SK-N-MC (cell line): ENCODE measurements at regions not wholly inside any gene's neighbourhood (a gene's known extent, or its start where the extent isn't known, plus 50 kb on each side); places are given as distances from the start of the nearest gene placed in this dataset.

Experiments
- DNase-seq: peaks from one replicate; pipeline ENCODE4 v3.0.0-alpha.2; 2011; ENCODE audit warnings: low read depth, low spot score
- H3K27ac ChIP-seq: fragments of 200-600 bp; sonication (generic); 2 replicates; pipeline ENCODE4 v1.5.1; 2016; ENCODE audit warnings: mixed run types
- H3K36me3 ChIP-seq: fragments of 200-600 bp; sonication (generic); 2 replicates; pipeline ENCODE4 v1.6.1; 2017; ENCODE audit warnings: antibody characterized with exemption, low read length, mixed read lengths; ENCODE audit not compliant: insufficient read depth
- H3K4me3 ChIP-seq: fragments of 200-600 bp; sonication (generic); 2 replicates; pipeline ENCODE4 v1.5.1; 2016
- H3K9ac ChIP-seq: fragments of 200-600 bp; sonication (generic); 2 replicates; pipeline ENCODE4 v1.8.0; 2017; ENCODE audit warnings: mixed run types, mixed read lengths; ENCODE audit not compliant: insufficient read length
- H3K9me3 ChIP-seq: fragments of 200-600 bp; sonication (generic); 2 replicates; pipeline ENCODE4 v1.6.1; 2017; ENCODE audit warnings: low read depth, mild to moderate bottlenecking, antibody characterized with exemption, low read length, moderate library complexity, mixed read lengths
- EZH2 ChIP-seq: fragments of 200-600 bp; sonication (generic); IDR thresholded peaks from one replicate; pipeline ENCODE4 v1.6.1; 2017; ENCODE audit warnings: antibody characterized with exemption
- FOXP2 ChIP-seq: optimal IDR thresholded peaks from 2 replicates; pipeline ENCODE3; 2011; ENCODE audit warnings: mild to moderate bottlenecking, moderate library complexity; ENCODE audit not compliant: insufficient read depth; ENCODE audit errors: extremely low read length, control extremely low read depth
- POLR2AphosphoS5 ChIP-seq: IDR thresholded peaks from 2 replicates; pipeline ENCODE4 v1.6.1; 2012; ENCODE audit warnings: mild to moderate bottlenecking, low read depth, low read length, borderline replicate concordance

DNA sequence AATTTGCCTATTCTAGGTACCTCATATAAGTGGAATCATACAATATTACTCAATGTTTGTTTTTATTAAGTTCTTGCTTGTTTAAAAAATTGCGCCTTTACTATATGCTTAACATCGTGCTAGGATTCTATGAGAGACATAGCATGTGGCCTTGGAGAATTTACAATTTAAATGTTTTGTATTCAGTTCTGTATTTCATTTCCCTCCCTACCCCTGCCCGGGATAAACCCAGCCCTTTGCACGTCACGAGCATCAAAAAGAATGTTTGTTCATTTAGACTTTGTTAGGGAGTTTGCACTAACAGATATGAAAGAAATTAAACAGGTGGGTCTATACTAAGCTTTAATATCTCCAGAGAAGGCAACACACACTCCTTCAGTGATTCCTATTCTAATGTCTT is 75.7 kb downstream of the C18orf54 start:
- TF ChIP-seq FOXP2: no peak
- no peak for TF ChIP-seq POLR2AphosphoS5
- no peak for TF ChIP-seq EZH2
- H3K36me3 ChIP-seq: no peaks in the 10 kb centered on the region
- H3K4me3 ChIP-seq: no peak overlapping the region
- H3K9ac ChIP-seq: no peak overlapping the region
- H3K9me3 ChIP-seq: no peaks in the 10 kb centered on the region
- DNase-seq: no peak
- no peak overlapping the region for H3K27ac ChIP-seq

DNA sequence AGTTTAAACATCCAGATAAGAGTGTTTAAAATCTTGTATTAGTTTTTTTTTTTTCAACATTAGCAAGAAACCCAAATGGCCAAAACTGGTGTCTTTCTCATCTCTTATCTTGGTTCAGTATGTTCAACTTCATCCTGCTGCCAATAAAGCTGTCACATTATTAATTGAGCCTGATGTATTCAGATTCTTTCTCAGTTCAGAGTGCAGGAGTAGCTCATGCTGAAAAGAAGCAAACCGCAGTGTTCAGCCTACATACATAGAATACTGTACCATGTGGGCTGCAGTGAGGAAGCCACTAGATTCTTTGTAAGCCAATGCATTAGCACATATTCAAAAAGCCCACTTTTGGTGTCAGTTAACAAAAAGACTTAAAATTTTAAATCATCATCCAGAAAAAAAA is 76.2 kb downstream of the C18orf54 start:
- no peak overlapping the region for H3K27ac ChIP-seq
- no peak for TF ChIP-seq FOXP2
- DNase-seq: no peak

GRCh38 chr18:54434453-54434852 is 76.7 kb downstream of the C18orf54 start:
- H3K4me3 ChIP-seq: no peak overlapping the region
- H3K36me3 ChIP-seq: no peaks in the 10 kb centered on the region
- no peaks in the 10 kb centered on the region for H3K9me3 ChIP-seq
- H3K9ac ChIP-seq: no peak overlapping the region
- no peak overlapping the region for H3K27ac ChIP-seq
- no peak for TF ChIP-seq EZH2
- TF ChIP-seq FOXP2: no peak
- TF ChIP-seq POLR2AphosphoS5: no peak
- DNase-seq: no peak

More for the DNA sequence above, 76.2 kb downstream of the C18orf54 start:
- Histone ChIP-seq H3K4me3 (no peak overlapping the region), H3K36me3 (no peaks in the 10 kb centered on the region), H3K9ac (no peak overlapping the region), H3K9me3 (no peaks in the 10 kb centered on the region)

GRCh38 chr18:54436501-54436900 is 78.8 kb downstream of the C18orf54 start:
- H3K9ac ChIP-seq: no peak overlapping the region
- no peak overlapping the region for H3K4me3 ChIP-seq
- no peak overlapping the region for H3K27ac ChIP-seq
- no peaks in the 10 kb centered on the region for H3K36me3 ChIP-seq
- no peak for DNase-seq
- no peaks in the 10 kb centered on the region for H3K9me3 ChIP-seq
- TF ChIP-seq POLR2AphosphoS5 (no peak), EZH2 (no peak)

DNA sequence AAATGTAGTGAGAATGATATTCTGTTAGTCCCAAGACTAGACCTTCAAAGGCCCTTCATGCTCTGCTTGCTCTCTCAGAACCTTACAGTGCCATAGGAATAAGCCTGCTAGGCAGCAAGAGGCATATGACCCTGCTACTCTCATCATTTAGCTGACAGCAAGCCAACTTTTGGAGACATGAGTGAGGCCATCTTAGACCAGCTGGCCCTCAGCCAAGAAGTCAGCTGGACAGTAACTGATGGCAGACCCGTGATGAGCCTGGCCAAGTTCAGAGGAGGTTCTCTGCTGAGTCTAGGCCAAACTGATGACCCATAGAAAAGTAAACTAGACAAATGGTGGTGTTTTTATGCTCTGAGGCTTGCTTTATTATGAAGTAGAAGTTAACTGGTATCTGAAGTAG is 82.6 kb downstream of the C18orf54 start:
- DNase-seq: no peak

DNA sequence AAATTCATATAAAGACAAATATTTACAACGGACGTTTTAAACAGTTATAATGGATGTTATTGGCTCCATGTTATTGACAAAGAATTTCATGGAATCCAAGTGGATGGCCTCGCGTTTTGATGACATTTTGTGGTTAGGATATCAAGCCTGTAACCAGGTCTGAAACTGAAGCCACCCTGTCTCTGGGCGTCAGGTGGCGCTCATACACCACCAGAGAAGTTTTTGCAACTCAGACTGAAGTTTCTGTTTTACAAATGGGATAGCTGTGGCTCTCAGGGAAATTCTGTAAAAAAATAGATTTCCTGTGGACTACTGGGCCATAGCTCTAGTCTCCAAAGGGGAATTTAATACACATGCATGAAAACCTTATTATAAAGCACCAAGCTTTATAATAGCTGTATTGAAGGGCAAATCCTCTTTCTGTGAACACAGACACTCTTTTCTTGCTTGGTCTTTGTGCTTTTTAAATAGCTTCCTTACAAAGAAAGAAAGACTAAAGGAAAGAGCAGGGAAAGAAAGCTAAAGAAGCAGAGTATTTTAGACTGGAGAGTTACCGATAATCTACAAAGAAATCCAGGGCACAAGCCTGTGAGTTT is 86.7 kb downstream of the C18orf54 start:
- no peaks in the 10 kb centered on the region for H3K9me3 ChIP-seq
- TF ChIP-seq POLR2AphosphoS5: no peak
- no peak for TF ChIP-seq EZH2
- TF ChIP-seq FOXP2: no peak
- no peaks in the 10 kb centered on the region for H3K36me3 ChIP-seq
- no peak overlapping the region for H3K27ac ChIP-seq
- H3K9ac ChIP-seq: no peak overlapping the region
- H3K4me3 ChIP-seq: no peak overlapping the region
- DNase-seq: peak; percentile 24

More for the DNA sequence above, 82.6 kb downstream of the C18orf54 start:
- H3K27ac ChIP-seq: no peak overlapping the region
- no peak overlapping the region for H3K9ac ChIP-seq
- no peak for TF ChIP-seq EZH2
- TF ChIP-seq FOXP2: no peak
- no peak for TF ChIP-seq POLR2AphosphoS5
- H3K4me3 ChIP-seq: no peak overlapping the region
- no peaks in the 10 kb centered on the region for H3K9me3 ChIP-seq
- H3K36me3 ChIP-seq: no peaks in the 10 kb centered on the region

- no peaks in the 10 kb centered on the region for H3K9me3 ChIP-seq
- H3K9ac ChIP-seq: no peak overlapping the region
- DNase-seq: no peak
- TF ChIP-seq FOXP2 (no peak), EZH2 (no peak), POLR2AphosphoS5 (no peak)
- no peak overlapping the region for H3K4me3 ChIP-seq
- H3K36me3 ChIP-seq: no peaks in the 10 kb centered on the region
- no peak overlapping the region for H3K27ac ChIP-seq
Measured at GRCh38 chr18:54453996-54454395, 96.3 kb downstream of the C18orf54 start.

- no peak overlapping the region for H3K9ac ChIP-seq
- no peak for TF ChIP-seq EZH2
- no peak for TF ChIP-seq FOXP2
- no peak for TF ChIP-seq POLR2AphosphoS5
- H3K36me3 ChIP-seq: no peaks in the 10 kb centered on the region
- no peaks in the 10 kb centered on the region for H3K9me3 ChIP-seq
- DNase-seq: no peak
- no peak overlapping the region for H3K27ac ChIP-seq
- H3K4me3 ChIP-seq: no peak overlapping the region
Measured at GRCh38 chr18:54465502-54465901, 107.8 kb downstream of the C18orf54 start.

GRCh38 chr18:54466248-54467005 is 108.7 kb downstream of the C18orf54 start:
- Histone ChIP-seq H3K9me3 (no peaks in the 10 kb centered on the region), H3K27ac (no peak overlapping the region), H3K4me3 (no peak overlapping the region), H3K36me3 (no peaks in the 10 kb centered on the region), H3K9ac (no peak overlapping the region)
- DNase-seq: no peak
- no peak for TF ChIP-seq EZH2
- no peak for TF ChIP-seq POLR2AphosphoS5
- TF ChIP-seq FOXP2: no peak
